ENCODE measurements at regions not wholly inside any gene's neighbourhood (a gene's known extent, or its start where the extent isn't known, plus 50 kb on each side); places are given as distances from the start of the nearest gene placed in this dataset.

GRCh38 chr6:40340957-40341356 is 246.2 kb downstream of the LRFN2 start:
- TF ChIP-seq CTCF (conservative IDR thresholded peaks at IDR 0.05) (no peak), EZH2 (IDR thresholded peaks at IDR 0.05; ENCODE audit: low read depth) (no peak)
- intact Hi-C loops (cut with micrococcal nuclease; ENCODE audit: unreplicated experiment) = no loop called here
- CTCF ChIA-PET = no interaction called here
- no TSS peak for BruUV-seq (replicated peaks)
- Histone ChIP-seq H3K4me2 (no peak overlapping the region), H3K27ac (no peak overlapping the region), H3K27me3 (ENCODE audit: insufficient read depth, low read depth) (peaks cover 78% of the 10 kb centered on the region), H4K20me1 (ENCODE audit: insufficient read depth) (no peaks in the 10 kb centered on the region), H3K79me2 (ENCODE audit: low read depth) (no peaks in the 10 kb centered on the region), H3K4me3 (no peak overlapping the region), H3K9me2 (ENCODE audit: insufficient read depth) (no peaks in the 10 kb centered on the region), H3F3A (ENCODE audit: insufficient read depth, low read depth) (no peaks in the 10 kb centered on the region), H2AFZ (no peak overlapping the region), H3K36me3 (ENCODE audit: low read depth) (no peaks in the 10 kb centered on the region), H3K4me1 (replicated peaks; ENCODE audit: insufficient read depth) (no peaks in the 10 kb centered on the region), H3K9me3 (ENCODE audit: insufficient read depth, low read depth) (no peaks in the 10 kb centered on the region)
- no peak for DNase-seq
- POLR2A ChIA-PET (ENCODE audit: unreplicated experiment) = no interaction called here

- Histone ChIP-seq H3K9me2 (ENCODE audit: insufficient read depth) (no peaks in the 10 kb centered on the region), H3K27me3 (ENCODE audit: insufficient read depth, low read depth) (peaks cover 77% of the 10 kb centered on the region), H4K20me1 (ENCODE audit: insufficient read depth) (no peaks in the 10 kb centered on the region), H3K4me1 (replicated peaks; ENCODE audit: insufficient read depth) (no peaks in the 10 kb centered on the region), H3K27ac (no peak overlapping the region), H3K4me3 (no peak overlapping the region), H3K36me3 (ENCODE audit: low read depth) (no peaks in the 10 kb centered on the region), H2AFZ (no peak overlapping the region), H3K4me2 (no peak overlapping the region), H3F3A (ENCODE audit: insufficient read depth, low read depth) (no peaks in the 10 kb centered on the region), H3K79me2 (ENCODE audit: low read depth) (no peaks in the 10 kb centered on the region), H3K9me3 (ENCODE audit: insufficient read depth, low read depth) (no peaks in the 10 kb centered on the region)
- no TSS peak for BruUV-seq (replicated peaks)
- TF ChIP-seq EZH2 (IDR thresholded peaks at IDR 0.05; ENCODE audit: low read depth) = no peak
- TF ChIP-seq CTCF (conservative IDR thresholded peaks at IDR 0.05) = no peak
- CTCF ChIA-PET = no interaction called here
- DNase-seq = no peak
- intact Hi-C loops (cut with micrococcal nuclease; ENCODE audit: unreplicated experiment) = no loop called here
- POLR2A ChIA-PET (ENCODE audit: unreplicated experiment) = no interaction called here
Observed at GRCh38 chr6:40340196-40340595, 247.0 kb downstream of the LRFN2 start.

- Histone ChIP-seq H3K79me2 (ENCODE audit: low read depth) (no peaks in the 10 kb centered on the region), H3K4me2 (no peak overlapping the region), H3K4me1 (replicated peaks; ENCODE audit: insufficient read depth) (no peaks in the 10 kb centered on the region), H2AFZ (no peak overlapping the region), H3K27ac (no peak overlapping the region), H3K36me3 (ENCODE audit: low read depth) (no peaks in the 10 kb centered on the region), H3K9me2 (ENCODE audit: insufficient read depth) (no peaks in the 10 kb centered on the region), H4K20me1 (ENCODE audit: insufficient read depth) (no peaks in the 10 kb centered on the region), H3K27me3 (ENCODE audit: insufficient read depth, low read depth) (peaks cover 75% of the 10 kb centered on the region), H3F3A (ENCODE audit: insufficient read depth, low read depth) (no peaks in the 10 kb centered on the region), H3K4me3 (no peak overlapping the region), H3K9me3 (ENCODE audit: insufficient read depth, low read depth) (no peaks in the 10 kb centered on the region)
- POLR2A ChIA-PET (ENCODE audit: unreplicated experiment) = no interaction called here
- DNase-seq = no peak
- intact Hi-C loops (cut with micrococcal nuclease; ENCODE audit: unreplicated experiment) = no loop called here
- TF ChIP-seq EZH2 (IDR thresholded peaks at IDR 0.05; ENCODE audit: low read depth) = no peak
- no peak for TF ChIP-seq CTCF (conservative IDR thresholded peaks at IDR 0.05)
- CTCF ChIA-PET = no interaction called here
- BruUV-seq (replicated peaks) = no TSS peak
Observed at GRCh38 chr6:40338306-40338705, 248.9 kb downstream of the LRFN2 start.
